ENCODE measurements at regions not wholly inside any gene's neighbourhood (a gene's known extent, or its start where the extent isn't known, plus 50 kb on each side); places are given as distances from the start of the nearest gene placed in this dataset.

GRCh38 chr20:19964289-19965265, 52.6 kb upstream of the NAA20 start (continued):
- TF ChIP-seq BCLAF1 (IDR thresholded peaks at IDR 0.05) (no peak), ARNT2 (CRISPR knock-in tag; IDR thresholded peaks at IDR 0.05; ENCODE audit: low read depth) (peak; percentile 100), ZNF839 (CRISPR knock-in tag; IDR thresholded peaks at IDR 0.05; ENCODE audit: borderline replicate concordance) (peak; percentile 99), ELF3 (CRISPR knock-in tag; IDR thresholded peaks at IDR 0.05) (peak; percentile 100), GZF1 (CRISPR knock-in tag; IDR thresholded peaks at IDR 0.05) (peak; percentile 96), SNAI1 (CRISPR knock-in tag; IDR thresholded peaks at IDR 0.05; ENCODE audit: borderline replicate concordance) (peak; percentile 100), TIGD3 (CRISPR knock-in tag; IDR thresholded peaks at IDR 0.05; ENCODE audit: borderline replicate concordance) (peak; percentile 100), ZNF143 (CRISPR knock-in tag; IDR thresholded peaks at IDR 0.05) (peak; percentile 74), FOXA3 (CRISPR knock-in tag; IDR thresholded peaks at IDR 0.05) (peak; percentile 100), ATF7-NPFF (CRISPR knock-in tag; IDR thresholded peaks at IDR 0.05; ENCODE audit: low read depth) (peak; percentile 100), ZNF17 (CRISPR knock-in tag; IDR thresholded peaks at IDR 0.05) (peak; percentile 92; the same call in 1 of the 2 replicates), ZNF687 (CRISPR knock-in tag; IDR thresholded peaks at IDR 0.05) (peak; percentile 96), ELF4 (CRISPR knock-in tag; IDR thresholded peaks at IDR 0.05; ENCODE audit: borderline replicate concordance) (peak; percentile 93), ZNF563 (CRISPR knock-in tag; IDR thresholded peaks at IDR 0.05) (peak; percentile 100), ZNF639 (CRISPR knock-in tag; conservative IDR thresholded peaks at IDR 0.05) (peak; percentile 98)
- TF ChIP-seq, protein P1, sequence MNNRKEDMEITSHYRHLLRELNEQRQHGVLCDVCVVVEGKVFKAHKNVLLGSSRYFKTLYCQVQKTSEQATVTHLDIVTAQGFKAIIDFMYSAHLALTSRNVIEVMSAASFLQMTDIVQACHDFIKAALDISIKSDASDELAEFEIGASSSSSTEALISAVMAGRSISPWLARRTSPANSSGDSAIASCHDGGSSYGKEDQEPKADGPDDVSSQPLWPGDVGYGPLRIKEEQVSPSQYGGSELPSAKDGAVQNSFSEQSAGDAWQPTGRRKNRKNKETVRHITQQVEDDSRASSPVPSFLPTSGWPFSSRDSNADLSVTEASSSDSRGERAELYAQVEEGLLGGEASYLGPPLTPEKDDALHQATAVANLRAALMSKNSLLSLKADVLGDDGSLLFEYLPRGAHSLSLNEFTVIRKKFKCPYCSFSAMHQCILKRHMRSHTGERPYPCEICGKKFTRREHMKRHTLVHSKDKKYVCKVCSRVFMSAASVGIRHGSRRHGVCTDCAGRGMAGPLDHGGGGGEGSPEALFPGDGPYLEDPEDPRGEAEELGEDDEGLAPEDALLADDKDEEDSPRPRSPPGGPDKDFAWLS (CRISPR knock-in tag; IDR thresholded peaks at IDR 0.05; ENCODE audit: borderline replicate concordance) = peak; percentile 91; the same call in 1 of the 2 replicates

Data from HepG2 (cell line).